ENCODE measurements at regions not wholly inside any gene's neighbourhood (a gene's known extent, or its start where the extent isn't known, plus 50 kb on each side); places are given as distances from the start of the nearest gene placed in this dataset.

DNA sequence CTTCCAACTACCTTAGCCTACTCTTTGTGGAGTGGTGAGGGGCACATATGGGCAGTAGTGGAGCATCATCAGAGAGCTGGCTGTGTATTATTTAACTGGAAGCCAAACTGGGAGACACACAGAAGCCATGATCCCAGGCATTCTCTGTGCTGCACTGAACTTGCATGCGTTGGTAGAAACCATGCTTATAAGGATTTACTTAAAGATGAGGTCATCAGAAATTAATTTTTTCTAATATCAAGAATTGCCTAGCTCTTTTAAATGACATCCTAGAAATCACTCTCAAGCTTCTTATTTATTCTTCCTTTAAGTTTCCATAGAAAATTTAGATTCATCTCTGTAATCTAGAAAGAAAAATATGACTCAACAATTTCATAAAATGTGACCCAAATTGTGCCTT lies 136.2 kb downstream of the KCNK1 start:
- no peak for TF ChIP-seq EZH2 (IDR thresholded peaks at IDR 0.05; ENCODE audit: low read depth)
- TF ChIP-seq, protein P1, sequence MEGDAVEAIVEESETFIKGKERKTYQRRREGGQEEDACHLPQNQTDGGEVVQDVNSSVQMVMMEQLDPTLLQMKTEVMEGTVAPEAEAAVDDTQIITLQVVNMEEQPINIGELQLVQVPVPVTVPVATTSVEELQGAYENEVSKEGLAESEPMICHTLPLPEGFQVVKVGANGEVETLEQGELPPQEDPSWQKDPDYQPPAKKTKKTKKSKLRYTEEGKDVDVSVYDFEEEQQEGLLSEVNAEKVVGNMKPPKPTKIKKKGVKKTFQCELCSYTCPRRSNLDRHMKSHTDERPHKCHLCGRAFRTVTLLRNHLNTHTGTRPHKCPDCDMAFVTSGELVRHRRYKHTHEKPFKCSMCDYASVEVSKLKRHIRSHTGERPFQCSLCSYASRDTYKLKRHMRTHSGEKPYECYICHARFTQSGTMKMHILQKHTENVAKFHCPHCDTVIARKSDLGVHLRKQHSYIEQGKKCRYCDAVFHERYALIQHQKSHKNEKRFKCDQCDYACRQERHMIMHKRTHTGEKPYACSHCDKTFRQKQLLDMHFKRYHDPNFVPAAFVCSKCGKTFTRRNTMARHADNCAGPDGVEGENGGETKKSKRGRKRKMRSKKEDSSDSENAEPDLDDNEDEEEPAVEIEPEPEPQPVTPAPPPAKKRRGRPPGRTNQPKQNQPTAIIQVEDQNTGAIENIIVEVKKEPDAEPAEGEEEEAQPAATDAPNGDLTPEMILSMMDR (conservative IDR thresholded peaks at IDR 0.05): no peak

All from PC-9 (cell line).